ENCODE measurements at regions not wholly inside any gene's neighbourhood (a gene's known extent, or its start where the extent isn't known, plus 50 kb on each side); places are given as distances from the start of the nearest gene placed in this dataset.

DNA sequence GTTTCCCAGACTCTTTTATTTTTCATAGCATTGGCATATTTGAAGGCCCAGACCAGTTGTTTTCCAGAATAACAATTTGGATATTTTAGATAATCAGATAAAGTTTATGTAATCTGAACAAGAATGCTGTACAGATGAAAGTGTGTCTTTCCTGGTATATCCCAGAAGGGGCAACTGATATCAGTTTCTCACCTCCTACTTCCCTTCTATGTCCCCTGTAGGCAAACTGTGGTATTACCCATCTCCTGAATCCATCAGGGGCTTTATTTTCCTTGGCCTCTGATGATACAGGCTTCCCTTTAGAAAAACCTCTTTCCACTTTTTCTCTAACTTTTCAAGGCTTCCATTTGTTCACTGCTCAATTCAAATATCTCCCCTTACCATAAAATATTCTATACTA is 87.5 kb upstream of the RGS1 start:
- Histone ChIP-seq H3K27ac (no peak overlapping the region), H3K4me1 (peaks cover 27% of the 10 kb centered on the region; the same call in 2 of the 3 replicates), H3K4me2 (no peak overlapping the region), H3K9me3 (no peaks in the 10 kb centered on the region), H3K4me3 (no peak overlapping the region)
- ATAC-seq (peak in 1 of 2 experiments; percentile 67; a peak in 2 of 6 replicates), FAIRE-seq (no peak), DNase-seq (ENCODE audit: low read depth in 1 of 2, low spot score in 1 of 2) (peak in 1 of 2 experiments; percentile 30)
- POLR2A ChIA-PET: no interaction called here
- TF ChIP-seq CEBPB (IDR thresholded peaks at IDR 0.05) (no peak), HOXB13 (CRISPR knock-in tag; IDR thresholded peaks at IDR 0.05; ENCODE audit: low read depth) (no peak), KDM1A (IDR thresholded peaks at IDR 0.05; ENCODE audit: low read depth) (no peak), TFCP2L1 (CRISPR knock-in tag; IDR thresholded peaks at IDR 0.05) (no peak)
- TF ChIP-seq, protein P1, sequence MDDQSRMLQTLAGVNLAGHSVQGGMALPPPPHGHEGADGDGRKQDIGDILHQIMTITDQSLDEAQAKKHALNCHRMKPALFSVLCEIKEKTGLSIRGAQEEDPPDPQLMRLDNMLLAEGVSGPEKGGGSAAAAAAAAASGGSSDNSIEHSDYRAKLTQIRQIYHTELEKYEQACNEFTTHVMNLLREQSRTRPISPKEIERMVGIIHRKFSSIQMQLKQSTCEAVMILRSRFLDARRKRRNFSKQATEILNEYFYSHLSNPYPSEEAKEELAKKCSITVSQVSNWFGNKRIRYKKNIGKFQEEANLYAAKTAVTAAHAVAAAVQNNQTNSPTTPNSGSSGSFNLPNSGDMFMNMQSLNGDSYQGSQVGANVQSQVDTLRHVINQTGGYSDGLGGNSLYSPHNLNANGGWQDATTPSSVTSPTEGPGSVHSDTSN (IDR thresholded peaks at IDR 0.05): no peak
- CTCF ChIA-PET: no interaction called here

DNA sequence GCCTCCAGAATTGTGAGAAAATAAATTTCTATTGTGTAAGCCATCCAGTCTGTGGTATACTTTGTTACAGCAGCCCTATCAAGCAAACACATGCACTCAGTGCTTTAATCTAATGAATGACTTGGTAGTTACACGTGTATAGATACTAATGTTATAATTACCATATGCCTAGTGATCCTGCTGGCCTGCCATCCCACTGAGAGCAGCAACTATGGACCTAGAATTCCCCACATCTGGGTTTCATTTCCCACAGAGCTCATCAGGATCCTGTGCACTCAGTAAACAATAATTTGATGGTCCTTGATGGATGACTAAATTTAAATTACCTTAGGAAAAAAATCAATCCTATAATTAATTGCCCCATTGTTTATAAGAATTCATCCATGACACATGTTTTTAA is 86.5 kb upstream of the RGS1 start:
- ATAC-seq (no peak), DNase-seq (ENCODE audit: low read depth in 1 of 2, low spot score in 1 of 2) (no peak), FAIRE-seq (no peak)
- H3K4me3 ChIP-seq: no peak overlapping the region
- H3K9me3 ChIP-seq: no peaks in the 10 kb centered on the region
- H3K27ac ChIP-seq: peak overlapping the region; percentile 8 to 27; a peak in 2 of 6 replicates
- POLR2A ChIA-PET: no interaction called here
- CTCF ChIA-PET: no interaction called here
- no peak overlapping the region for H3K4me2 ChIP-seq
- no peak for TF ChIP-seq POLR2AphosphoS2 (conservative IDR thresholded peaks at IDR 0.05; ENCODE audit: low read length)
- no peak for TF ChIP-seq FOSL2 (IDR thresholded peaks at IDR 0.05)
- no peak for TF ChIP-seq FOSL2 (CRISPR knock-in tag; IDR thresholded peaks at IDR 0.05)
- no peak for TF ChIP-seq RFX5 (IDR thresholded peaks at IDR 0.05)
- TF ChIP-seq, protein P1 (IDR thresholded peaks at IDR 0.05): no peak
- no peak for TF ChIP-seq KDM1A (IDR thresholded peaks at IDR 0.05; ENCODE audit: low read depth)
- no peak for TF ChIP-seq POLR2A (IDR thresholded peaks at IDR 0.05; ENCODE audit: low read length)
- peaks cover 27% of the 10 kb centered on the region; the same call in 2 of the 3 replicates for H3K4me1 ChIP-seq
- 79% methylated on average over 1 of the region's 1 CpG for WGBS (ENCODE audit: missing lambda C conversion rate)

DNA sequence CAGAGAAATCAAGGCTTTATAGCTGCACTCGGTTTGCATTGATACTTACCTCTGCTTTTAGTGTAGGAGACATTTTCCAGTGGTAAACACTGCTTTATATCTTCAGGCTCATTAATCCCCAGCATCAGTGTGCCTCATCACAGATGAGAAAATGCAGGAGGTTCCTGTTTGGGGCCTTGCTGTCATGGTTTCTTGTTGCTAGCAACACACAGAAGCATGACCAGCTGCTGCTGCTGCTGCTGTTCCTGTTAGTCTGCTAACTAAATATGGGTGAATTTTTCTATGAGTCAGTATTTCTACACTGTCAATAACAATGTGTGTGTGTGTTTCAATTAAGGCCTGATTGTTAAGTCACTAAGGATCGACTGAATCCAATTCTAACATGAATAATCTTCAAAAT is 85.8 kb upstream of the RGS1 start:
- Histone ChIP-seq H3K4me2 (no peak overlapping the region), H3K4me3 (no peak overlapping the region), H3K27ac (peak overlapping the region; percentile 11 to 63; a peak in 4 of 6 replicates), H3K4me1 (peaks cover 27% of the 10 kb centered on the region; the same call in 2 of the 3 replicates), H3K9me3 (no peaks in the 10 kb centered on the region)
- FAIRE-seq: no peak
- WGBS (ENCODE audit: missing lambda C conversion rate): 34% methylated on average over 2 of the region's 2 CpGs
- TF ChIP-seq BHLHE40 (IDR thresholded peaks at IDR 0.05; ENCODE audit: low read depth, low read length) (0 out of 2 replicates have a peak, but pooled peaks have one; percentile 11), EP300 (IDR thresholded peaks at IDR 0.05) (0 out of 5 replicates have a peak, but pooled peaks of 1 of the 2 experiments have one; percentile 12), FOSL2 (IDR thresholded peaks at IDR 0.05) (no peak), FOSL2 (CRISPR knock-in tag; IDR thresholded peaks at IDR 0.05) (peak; percentile 57), CHD2 (IDR thresholded peaks at IDR 0.05; ENCODE audit: low read length, partially characterized antibody) (no peak)
- peak; percentile 82 to 90 for ATAC-seq
- DNase-seq (ENCODE audit: low read depth in 1 of 2, low spot score in 1 of 2): peak in 1 of 2 experiments; percentile 72
- POLR2A ChIA-PET: no interaction called here
- CTCF ChIA-PET: no interaction called here

DNA sequence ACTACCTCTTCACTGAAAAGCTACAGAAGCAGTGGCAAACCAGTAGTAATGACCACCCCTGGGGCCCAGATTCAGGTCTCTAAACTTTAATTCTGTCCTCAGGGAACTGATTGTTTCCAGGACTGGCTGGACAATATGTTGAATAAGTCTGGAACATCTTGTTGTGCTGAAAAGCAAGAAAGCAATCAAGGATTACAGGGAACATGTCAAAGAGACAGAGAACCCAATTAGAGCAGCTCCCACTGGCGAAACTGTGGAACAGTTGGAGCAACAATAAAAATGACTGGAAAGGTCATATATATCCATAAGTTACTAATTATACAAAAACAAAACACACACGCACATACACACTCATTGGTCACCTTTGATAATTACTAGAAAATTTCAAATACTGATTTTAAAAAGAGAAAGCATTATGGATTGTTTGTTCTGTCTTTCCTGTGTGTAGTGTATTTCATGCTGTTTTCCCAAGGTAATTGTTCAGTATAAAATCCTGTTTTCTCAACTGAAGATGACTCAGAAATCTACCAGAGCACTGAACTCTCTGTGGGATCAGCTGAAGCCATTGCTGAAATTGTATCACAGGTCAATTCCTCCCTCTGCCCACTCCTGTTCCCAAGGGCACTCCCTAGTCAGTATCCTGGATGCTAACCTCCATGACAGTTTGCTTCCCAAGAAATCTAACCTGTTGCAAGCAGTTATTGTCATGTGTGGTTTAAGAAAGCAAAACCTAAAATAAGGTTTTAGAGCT is 83.6 kb upstream of the RGS1 start:
- CTCF ChIA-PET: interaction anchor here (1.2 to 2.0 kb wide), 4 partner anchors 14 to 88 kb away, joined by 4 to 7 read pairs (median 5); no protein-coding TSS in a partner anchor
- no peak for TF ChIP-seq HDAC2 (IDR thresholded peaks at IDR 0.05)
- TF ChIP-seq GATA3 (IDR thresholded peaks at IDR 0.05; ENCODE audit: borderline replicate concordance): no peak
- no peak for TF ChIP-seq MYC (IDR thresholded peaks at IDR 0.05; ENCODE audit: borderline replicate concordance, low read length)
- no peak for TF ChIP-seq CEBPB (IDR thresholded peaks at IDR 0.05)
- no peak for TF ChIP-seq HEYL (CRISPR knock-in tag; IDR thresholded peaks at IDR 0.05)
- H3K4me3 ChIP-seq: no peak overlapping the region
- no peak; a peak in 1 of 6 replicates for ATAC-seq
- peak overlapping the region; percentile 4 to 9; a peak in 1 of 6 replicates for H3K27ac ChIP-seq
- no peak for DNase-seq (ENCODE audit: low read depth in 1 of 2, low spot score in 1 of 2)
- H3K9me3 ChIP-seq: no peaks in the 10 kb centered on the region
- POLR2A ChIA-PET: no interaction called here
- no peak for FAIRE-seq
- H3K4me1 ChIP-seq: peaks cover 30% of the 10 kb centered on the region
- H3K4me2 ChIP-seq: peak overlapping the region; percentile 11; the same call in 1 of the 3 replicates
- 61% methylated on average over 2 of the region's 2 CpGs for WGBS (ENCODE audit: missing lambda C conversion rate)

Measured in A549 (cell line).